SU-DHL-6 (cell line): ENCODE measurements at regions not wholly inside any gene's neighbourhood (a gene's known extent, or its start where the extent isn't known, plus 50 kb on each side); places are given as distances from the start of the nearest gene placed in this dataset.

ENCODE experiments used
- H2AFZ ChIP-seq: fragments of 200-600 bp; sonication (generic); 2 replicates; pipeline ENCODE4 v1.6.1; 2014; ENCODE audit warnings: low read depth, mild to moderate bottlenecking, moderate library complexity, mixed read lengths, antibody characterized with exemption, low read length; ENCODE audit not compliant: severe bottlenecking
- H3F3A ChIP-seq: fragments of 200-600 bp; shearing (Covaris generic); 2 replicates; pipeline ENCODE4 v1.6.0; 2016; ENCODE audit warnings: antibody characterized with exemption, mild to moderate bottlenecking; ENCODE audit not compliant: insufficient read depth
- H3K27ac ChIP-seq: fragments of 200-600 bp; sonication (generic); 2 replicates; pipeline ENCODE4 v1.5.1; 2016; ENCODE audit warnings: low read depth, mild to moderate bottlenecking, low read length, moderate library complexity, mixed read lengths
- H3K27me3 ChIP-seq: fragments of 200-600 bp; sonication (generic), shearing (Covaris generic); 2 replicates; pipeline ENCODE4 v1.6.0; 2014; ENCODE audit warnings: mild to moderate bottlenecking, low read length
- H3K36me3 ChIP-seq: fragments of 200-600 bp; sonication (generic); 2 replicates; pipeline ENCODE4 v1.6.1; 2014; ENCODE audit warnings: mild to moderate bottlenecking, low read length, mixed read lengths
- H3K4me2 ChIP-seq: fragments of 300-600, 200-600 bp; shearing (Covaris generic), sonication (generic); 2 replicates; pipeline ENCODE4 v1.6.0; 2014; ENCODE audit warnings: low read length, low read depth, mild to moderate bottlenecking; ENCODE audit not compliant: poor library complexity, severe bottlenecking
- H3K4me3 ChIP-seq: fragments of 200-600 bp; sonication (generic); 2 replicates; pipeline ENCODE4 v1.5.1; 2014; ENCODE audit warnings: antibody characterized with exemption, low read length, mild to moderate bottlenecking, mixed read lengths; ENCODE audit not compliant: insufficient read depth, poor library complexity, severe bottlenecking
- H3K79me2 ChIP-seq: fragments of 200-600 bp; sonication (generic); 2 replicates; pipeline ENCODE4 v1.6.1; 2014; ENCODE audit warnings: mild to moderate bottlenecking, low read length, moderate library complexity; ENCODE audit not compliant: insufficient read depth
- H3K9ac ChIP-seq: fragments of 200-600 bp; sonication (generic); 2 replicates; pipeline ENCODE4 v1.7.0; 2014; ENCODE audit warnings: mild to moderate bottlenecking, low read length
- H3K9me2 ChIP-seq: fragments of 200-600 bp; sonication (generic); replicated peaks from 2 replicates; pipeline ENCODE4 v1.6.1; 2014; ENCODE audit warnings: low read length; ENCODE audit not compliant: insufficient read depth
- H3K9me3 ChIP-seq: fragments of 200-600 bp; sonication (generic); 2 replicates; pipeline ENCODE4 v1.6.1; 2014; ENCODE audit warnings: low read length, mixed read lengths; ENCODE audit not compliant: insufficient read depth
- H4K20me1 ChIP-seq: fragments of 200-600 bp; sonication (generic); 2 replicates; pipeline ENCODE4 v1.6.1; 2014; ENCODE audit warnings: low read depth, mild to moderate bottlenecking, antibody characterized with exemption, low read length, moderate library complexity, mixed read lengths
- EZH2phosphoT487 ChIP-seq: fragments of 200-600 bp; sonication (generic), shearing (Covaris generic); conservative IDR thresholded peaks from 2 replicates; pipeline ENCODE4 v1.6.1; 2018; ENCODE audit warnings: mild to moderate bottlenecking, antibody characterized with exemption, low read length, moderate library complexity, mixed read lengths
- TF ChIP-seq, protein P1 (sequence below): fragments of 200-600 bp; sonication (generic); IDR thresholded peaks from one replicate; pipeline ENCODE4 v1.5.1; 2017; ENCODE audit warnings: antibody characterized with exemption, mild to moderate bottlenecking, low read length, moderate library complexity; ENCODE audit not compliant: insufficient read depth, poor library complexity, severe bottlenecking

DNA sequence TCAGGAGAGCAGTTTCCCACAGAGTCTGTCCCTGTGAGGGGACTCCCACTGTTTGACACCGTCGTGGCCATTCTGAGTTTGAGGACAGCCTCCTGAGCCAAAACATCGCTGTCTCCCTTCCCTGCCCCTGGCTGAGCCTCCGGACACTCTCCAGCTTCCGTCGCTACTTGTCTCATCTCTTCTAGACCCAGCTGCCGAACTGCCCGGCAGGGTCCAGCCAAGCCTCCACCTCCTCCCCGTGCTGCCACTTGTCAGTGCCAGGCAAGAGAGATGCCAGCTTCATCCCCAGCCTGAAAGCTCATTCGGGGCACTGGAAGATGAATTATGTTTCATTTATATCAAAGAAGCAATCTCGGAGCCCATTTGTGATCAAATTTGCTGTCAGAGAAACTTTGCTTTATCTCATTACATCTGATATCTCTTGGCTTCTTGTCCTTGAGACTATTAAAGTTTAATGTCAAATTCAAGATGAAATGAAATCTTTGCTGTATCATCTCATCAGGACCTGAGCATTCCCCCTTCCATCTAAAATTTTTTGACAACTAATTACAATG is 283.9 kb downstream of the BUD13 start:
- Histone ChIP-seq H2AFZ (no peak overlapping the region), H3K27me3 (no peaks in the 10 kb centered on the region), H3K9me3 (no peaks in the 10 kb centered on the region), H3K9ac (no peak overlapping the region), H3K9me2 (no peaks in the 10 kb centered on the region), H3F3A (no peaks in the 10 kb centered on the region), H4K20me1 (no peaks in the 10 kb centered on the region), H3K4me3 (no peak overlapping the region), H3K36me3 (no peaks in the 10 kb centered on the region), H3K79me2 (no peaks in the 10 kb centered on the region), H3K4me2 (no peak overlapping the region), H3K27ac (no peak overlapping the region)
- no peak for TF ChIP-seq EZH2phosphoT487
- TF ChIP-seq, protein P1, sequence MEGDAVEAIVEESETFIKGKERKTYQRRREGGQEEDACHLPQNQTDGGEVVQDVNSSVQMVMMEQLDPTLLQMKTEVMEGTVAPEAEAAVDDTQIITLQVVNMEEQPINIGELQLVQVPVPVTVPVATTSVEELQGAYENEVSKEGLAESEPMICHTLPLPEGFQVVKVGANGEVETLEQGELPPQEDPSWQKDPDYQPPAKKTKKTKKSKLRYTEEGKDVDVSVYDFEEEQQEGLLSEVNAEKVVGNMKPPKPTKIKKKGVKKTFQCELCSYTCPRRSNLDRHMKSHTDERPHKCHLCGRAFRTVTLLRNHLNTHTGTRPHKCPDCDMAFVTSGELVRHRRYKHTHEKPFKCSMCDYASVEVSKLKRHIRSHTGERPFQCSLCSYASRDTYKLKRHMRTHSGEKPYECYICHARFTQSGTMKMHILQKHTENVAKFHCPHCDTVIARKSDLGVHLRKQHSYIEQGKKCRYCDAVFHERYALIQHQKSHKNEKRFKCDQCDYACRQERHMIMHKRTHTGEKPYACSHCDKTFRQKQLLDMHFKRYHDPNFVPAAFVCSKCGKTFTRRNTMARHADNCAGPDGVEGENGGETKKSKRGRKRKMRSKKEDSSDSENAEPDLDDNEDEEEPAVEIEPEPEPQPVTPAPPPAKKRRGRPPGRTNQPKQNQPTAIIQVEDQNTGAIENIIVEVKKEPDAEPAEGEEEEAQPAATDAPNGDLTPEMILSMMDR = no peak

DNA sequence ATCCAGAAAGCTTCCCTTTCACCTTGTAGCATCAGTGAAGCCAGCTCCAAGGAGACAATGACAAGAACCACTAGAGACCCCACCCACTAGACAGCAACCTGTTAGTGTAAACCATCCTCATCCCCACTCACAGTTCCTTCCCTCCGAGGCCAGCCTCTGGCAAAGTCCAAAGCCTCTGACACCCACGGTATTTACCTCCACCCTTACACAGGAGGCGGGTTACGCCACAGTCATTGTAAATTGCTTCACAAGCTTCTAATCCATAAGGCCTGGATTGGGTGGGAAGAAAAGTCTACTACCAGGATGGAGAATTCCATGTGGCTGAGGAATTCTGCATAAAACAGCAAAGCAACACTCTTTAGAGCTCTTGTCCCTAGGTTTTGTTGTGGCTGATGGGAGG is 287.4 kb downstream of the BUD13 start:
- Histone ChIP-seq H4K20me1 (no peaks in the 10 kb centered on the region), H3K79me2 (no peaks in the 10 kb centered on the region), H2AFZ (no peak overlapping the region), H3F3A (no peaks in the 10 kb centered on the region), H3K27me3 (no peaks in the 10 kb centered on the region), H3K4me3 (no peak overlapping the region), H3K9ac (no peak overlapping the region), H3K9me2 (no peaks in the 10 kb centered on the region), H3K36me3 (no peaks in the 10 kb centered on the region), H3K27ac (no peak overlapping the region), H3K4me2 (no peak overlapping the region), H3K9me3 (no peaks in the 10 kb centered on the region)
- TF ChIP-seq EZH2phosphoT487 = no peak
- TF ChIP-seq, protein P1 = no peak

DNA sequence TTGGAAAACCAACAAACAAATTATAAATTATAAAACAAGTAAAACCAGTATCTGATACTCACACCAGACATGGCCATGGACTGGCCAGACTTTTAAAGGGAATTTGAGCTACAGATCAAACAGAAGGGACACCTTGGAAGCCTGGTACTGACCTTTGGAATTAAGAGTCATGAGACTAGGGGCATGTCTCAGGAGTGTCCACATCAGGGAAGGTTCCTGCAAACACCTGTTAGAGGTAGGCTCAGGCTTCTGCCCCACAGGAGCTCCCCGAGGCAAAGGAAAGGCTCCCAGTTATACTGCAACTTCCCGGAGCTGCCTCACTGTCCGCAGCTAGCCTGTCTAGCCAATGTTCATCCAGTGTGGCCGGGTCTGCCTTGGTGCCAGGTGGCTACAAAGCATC is 290.1 kb downstream of the BUD13 start:
- H3K9me3 ChIP-seq = no peaks in the 10 kb centered on the region
- no peaks in the 10 kb centered on the region for H3K27me3 ChIP-seq
- no peaks in the 10 kb centered on the region for H3F3A ChIP-seq
- H3K4me3 ChIP-seq = no peak overlapping the region
- no peaks in the 10 kb centered on the region for H3K36me3 ChIP-seq
- no peaks in the 10 kb centered on the region for H4K20me1 ChIP-seq
- no peaks in the 10 kb centered on the region for H3K79me2 ChIP-seq
- H3K9ac ChIP-seq = no peak overlapping the region
- H3K9me2 ChIP-seq = no peaks in the 10 kb centered on the region
- no peak overlapping the region for H2AFZ ChIP-seq
- no peak overlapping the region for H3K27ac ChIP-seq
- no peak overlapping the region for H3K4me2 ChIP-seq
- TF ChIP-seq, protein P1 = no peak
- TF ChIP-seq EZH2phosphoT487 = no peak
